Activated naive CD8-positive, alpha-beta T cell treated with anti-CD3 and anti-CD28 coated beads, Interleukin-2, amount 50 U/mL, for 24 hours (primary cell): ENCODE measurements at regions not wholly inside any gene's neighbourhood (a gene's known extent, or its start where the extent isn't known, plus 50 kb on each side); places are given as distances from the start of the nearest gene placed in this dataset.

Source experiments
- ATAC-seq: fragments of 150-1000 bp; cut with Tn5 transposase; one replicate; pipeline ENCODE4 v1.10.0; 2021
- DNase-seq: peaks from one replicate; pipeline ENCODE4 v3.0.0; 2021
- H3K27ac Mint-ChIP-seq: one replicate; pipeline ENCODE4 v1.8.0; 2021; ENCODE audit warnings: mild to moderate bottlenecking, mixed read lengths
- H3K27me3 Mint-ChIP-seq: one replicate; pipeline ENCODE4 v1.8.0; 2021; ENCODE audit warnings: mixed read lengths
- H3K36me3 Mint-ChIP-seq: one replicate; pipeline ENCODE4 v1.8.0; 2021; ENCODE audit warnings: low read depth, mixed read lengths
- H3K4me1 Mint-ChIP-seq: one replicate; pipeline ENCODE4 v1.8.0; 2021; ENCODE audit warnings: mixed read lengths
- H3K4me3 Mint-ChIP-seq: one replicate; pipeline ENCODE4 v1.8.0; 2021; ENCODE audit warnings: mild to moderate bottlenecking, moderate library complexity, mixed read lengths
- H3K9me3 Mint-ChIP-seq: one replicate; pipeline ENCODE4 v1.8.0; 2021; ENCODE audit warnings: mixed read lengths

GRCh38 chrX:69305333-69306062, 140.2 kb upstream of the PJA1 start:
- peaks cover 8% of the 10 kb centered on the region for H3K27me3 Mint-ChIP-seq
- no peak for ATAC-seq

GRCh38 chrX:69303231-69303630, 138.0 kb upstream of the PJA1 start:
- no peaks in the 10 kb centered on the region for H3K4me1 Mint-ChIP-seq
- H3K27me3 Mint-ChIP-seq: peaks cover 8% of the 10 kb centered on the region
- no peaks in the 10 kb centered on the region for H3K9me3 Mint-ChIP-seq
- no peak overlapping the region for H3K27ac Mint-ChIP-seq
- DNase-seq (no peak), ATAC-seq (no peak)
- no peak overlapping the region for H3K4me3 Mint-ChIP-seq
- no peaks in the 10 kb centered on the region for H3K36me3 Mint-ChIP-seq

More at GRCh38 chrX:69305333-69306062, 140.2 kb upstream of the PJA1 start:
- Mint-ChIP-seq H3K4me1 (no peaks in the 10 kb centered on the region), H3K4me3 (no peak overlapping the region), H3K36me3 (no peaks in the 10 kb centered on the region), H3K27ac (no peak overlapping the region), H3K9me3 (no peaks in the 10 kb centered on the region)
- DNase-seq: no peak

DNA sequence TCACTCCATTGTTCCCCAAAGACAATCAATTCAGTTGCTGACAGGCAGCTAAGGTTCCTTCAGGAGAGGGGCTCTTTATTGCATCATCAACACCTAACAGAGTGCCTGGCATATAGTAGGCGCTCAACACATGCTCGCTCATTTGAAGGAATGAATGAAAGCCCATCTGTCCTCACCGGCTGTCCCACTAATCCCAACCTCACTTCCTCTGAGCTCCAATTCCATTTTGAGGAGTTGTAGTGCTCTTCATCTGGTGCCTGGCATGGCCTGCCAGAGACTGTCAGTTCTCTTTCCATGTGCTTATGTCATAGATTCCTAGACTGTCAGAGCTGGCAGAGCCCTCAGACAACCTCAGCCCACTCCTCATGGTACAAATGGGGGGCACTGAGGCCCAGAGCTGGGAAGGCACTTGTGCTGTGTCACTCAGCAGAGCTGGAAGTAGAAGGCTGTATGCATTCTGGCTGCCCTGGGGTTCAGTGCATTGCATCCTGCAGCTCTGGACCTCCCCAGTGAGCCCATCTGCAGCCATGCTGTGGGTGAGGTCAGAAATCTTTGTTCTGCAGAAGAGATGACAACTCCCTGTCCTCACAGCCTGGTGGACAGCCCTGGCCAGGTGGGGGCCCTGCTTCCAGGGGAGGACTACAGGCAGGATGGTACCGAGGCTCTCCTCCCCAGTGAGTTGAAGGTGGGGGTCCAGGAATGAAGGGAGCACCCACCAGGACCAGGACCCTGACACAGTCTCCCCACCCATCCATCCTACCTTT, 134.9 kb upstream of the PJA1 start:
- no peak for ATAC-seq
- Mint-ChIP-seq H3K27ac (no peak overlapping the region), H3K9me3 (no peaks in the 10 kb centered on the region), H3K27me3 (peaks cover 5% of the 10 kb centered on the region), H3K36me3 (no peaks in the 10 kb centered on the region), H3K4me1 (no peaks in the 10 kb centered on the region), H3K4me3 (no peak overlapping the region)
- DNase-seq: no peak

DNA sequence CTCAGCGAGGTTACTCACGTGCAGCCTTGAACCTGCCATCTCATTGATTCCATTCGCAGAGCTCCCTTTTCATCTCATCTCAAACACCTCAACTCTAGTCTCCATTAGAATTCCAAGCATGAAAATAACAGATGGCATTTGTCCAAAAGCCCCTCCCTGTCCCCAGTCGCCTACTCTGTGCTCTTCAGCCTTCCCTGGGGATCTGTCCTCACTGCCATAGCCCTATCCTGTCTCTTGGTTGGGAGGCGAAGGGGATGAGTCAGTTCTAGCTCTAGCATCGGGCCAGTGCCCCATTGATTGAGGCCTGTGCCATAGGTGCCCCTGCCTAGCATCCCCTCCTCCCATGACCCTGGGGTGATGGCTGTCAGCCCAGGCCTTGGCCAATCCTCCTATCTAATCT, 134.0 kb upstream of the PJA1 start:
- Mint-ChIP-seq H3K36me3 (no peaks in the 10 kb centered on the region), H3K27ac (no peak overlapping the region), H3K4me1 (no peaks in the 10 kb centered on the region), H3K27me3 (peaks cover 2% of the 10 kb centered on the region), H3K9me3 (no peaks in the 10 kb centered on the region), H3K4me3 (no peak overlapping the region)
- DNase-seq (no peak), ATAC-seq (no peak)

DNA sequence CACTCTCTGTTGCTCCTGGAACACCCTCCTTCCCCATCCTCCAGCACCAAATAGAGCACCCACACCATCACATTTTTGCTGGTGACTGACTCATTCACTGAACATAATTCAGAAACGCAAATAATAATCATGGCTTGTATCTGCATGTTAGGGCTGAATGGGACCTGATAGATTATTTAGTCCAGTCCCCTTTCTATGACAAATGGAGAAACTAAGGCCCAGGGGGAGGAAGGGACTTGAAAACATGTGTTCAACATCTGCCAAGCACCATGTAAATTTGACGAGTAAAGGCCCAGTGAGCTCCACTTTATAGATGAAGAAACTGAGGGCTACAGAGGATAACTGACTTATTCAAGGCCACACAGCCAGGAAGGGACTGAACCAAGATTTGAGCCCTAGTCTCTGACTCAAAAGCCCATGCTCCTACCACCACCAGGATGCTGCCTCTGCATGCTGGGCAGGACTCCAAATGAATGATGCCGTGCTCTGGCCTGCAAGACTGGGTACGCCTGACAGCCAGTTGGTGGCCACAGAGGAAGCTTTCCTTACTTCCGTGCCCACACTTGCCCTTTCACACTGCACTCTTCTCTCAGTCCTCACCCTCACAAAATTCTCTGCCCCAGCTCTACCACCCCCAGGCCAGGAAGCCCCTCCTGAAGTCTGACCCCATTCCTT, 133.3 kb upstream of the PJA1 start:
- Mint-ChIP-seq H3K27me3 (peaks cover 2% of the 10 kb centered on the region), H3K27ac (no peak overlapping the region), H3K36me3 (no peaks in the 10 kb centered on the region), H3K4me1 (no peaks in the 10 kb centered on the region), H3K9me3 (no peaks in the 10 kb centered on the region), H3K4me3 (no peak overlapping the region)
- DNase-seq (no peak), ATAC-seq (no peak)

- ATAC-seq (no peak), DNase-seq (no peak)
- H3K4me1 Mint-ChIP-seq: no peaks in the 10 kb centered on the region
- H3K36me3 Mint-ChIP-seq: no peaks in the 10 kb centered on the region
- H3K4me3 Mint-ChIP-seq: no peak overlapping the region
- peaks cover 2% of the 10 kb centered on the region for H3K27me3 Mint-ChIP-seq
- H3K9me3 Mint-ChIP-seq: no peaks in the 10 kb centered on the region
- H3K27ac Mint-ChIP-seq: no peak overlapping the region
Observed at GRCh38 chrX:69297506-69297905, 132.3 kb upstream of the PJA1 start.

GRCh38 chrX:69293776-69294601, 128.7 kb upstream of the PJA1 start:
- ATAC-seq: no peak
- Mint-ChIP-seq H3K4me1 (no peaks in the 10 kb centered on the region), H3K9me3 (no peaks in the 10 kb centered on the region), H3K27ac (no peak overlapping the region), H3K27me3 (no peaks in the 10 kb centered on the region), H3K4me3 (no peak overlapping the region), H3K36me3 (no peaks in the 10 kb centered on the region)
- no peak for DNase-seq

DNA sequence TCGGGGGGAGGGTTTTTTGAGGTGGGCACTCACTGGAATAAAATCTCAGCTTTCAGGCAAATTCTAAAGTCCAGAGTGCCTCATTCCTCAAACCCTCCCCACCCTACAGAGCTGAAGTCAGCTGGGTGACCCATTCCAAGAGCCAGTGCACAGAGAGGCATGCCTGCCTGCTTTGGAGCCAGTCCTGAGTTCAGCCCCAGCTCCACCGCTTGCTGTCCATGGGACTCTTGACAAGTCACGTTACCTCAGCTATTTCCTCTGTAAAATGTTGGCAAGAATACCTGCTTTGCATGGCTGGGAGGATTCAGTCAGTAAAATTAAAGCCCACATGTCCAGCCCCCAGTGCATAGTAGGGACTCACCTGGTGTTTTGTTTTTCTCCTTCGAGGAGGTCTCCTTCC, 125.9 kb upstream of the PJA1 start:
- Mint-ChIP-seq H3K4me1 (no peaks in the 10 kb centered on the region), H3K4me3 (no peak overlapping the region), H3K36me3 (no peaks in the 10 kb centered on the region), H3K9me3 (no peaks in the 10 kb centered on the region), H3K27ac (no peak overlapping the region), H3K27me3 (no peaks in the 10 kb centered on the region)
- ATAC-seq: no peak
- no peak for DNase-seq

DNA sequence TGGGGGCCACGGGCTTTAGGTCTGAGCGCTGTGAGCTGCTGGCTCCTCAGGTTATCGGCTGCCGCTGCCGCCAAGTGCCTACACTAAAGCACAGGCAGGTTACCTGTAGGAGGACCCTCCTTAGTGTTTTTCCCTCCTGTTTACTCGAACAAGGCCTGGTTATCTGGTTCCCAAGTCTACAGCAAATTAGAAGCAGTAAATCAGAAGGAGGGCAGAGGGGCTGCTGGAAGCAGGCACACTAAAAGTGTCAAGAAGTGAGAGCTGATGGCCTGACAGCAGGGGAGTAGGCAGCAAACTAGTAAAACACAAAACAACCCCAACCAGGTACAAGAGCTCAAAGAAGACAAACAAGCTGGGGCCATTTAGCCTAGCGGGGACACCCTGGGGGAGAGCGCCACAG, 125.0 kb upstream of the PJA1 start:
- H3K27ac Mint-ChIP-seq: no peak overlapping the region
- H3K4me3 Mint-ChIP-seq: no peak overlapping the region
- no peaks in the 10 kb centered on the region for H3K9me3 Mint-ChIP-seq
- ATAC-seq (no peak), DNase-seq (no peak)
- no peaks in the 10 kb centered on the region for H3K4me1 Mint-ChIP-seq
- H3K36me3 Mint-ChIP-seq: no peaks in the 10 kb centered on the region
- no peaks in the 10 kb centered on the region for H3K27me3 Mint-ChIP-seq

GRCh38 chrX:69289793-69290123, 124.5 kb upstream of the PJA1 start:
- no peak overlapping the region for H3K4me3 Mint-ChIP-seq
- H3K4me1 Mint-ChIP-seq: no peaks in the 10 kb centered on the region
- H3K36me3 Mint-ChIP-seq: no peaks in the 10 kb centered on the region
- H3K9me3 Mint-ChIP-seq: no peaks in the 10 kb centered on the region
- DNase-seq (no peak), ATAC-seq (no peak)
- no peak overlapping the region for H3K27ac Mint-ChIP-seq
- no peaks in the 10 kb centered on the region for H3K27me3 Mint-ChIP-seq

- Mint-ChIP-seq H3K36me3 (no peaks in the 10 kb centered on the region), H3K27ac (no peak overlapping the region), H3K9me3 (no peaks in the 10 kb centered on the region), H3K4me3 (no peak overlapping the region), H3K4me1 (no peaks in the 10 kb centered on the region), H3K27me3 (no peaks in the 10 kb centered on the region)
- DNase-seq: no peak
- no peak for ATAC-seq
Observed at GRCh38 chrX:69289046-69289792, 124.0 kb upstream of the PJA1 start.

DNA sequence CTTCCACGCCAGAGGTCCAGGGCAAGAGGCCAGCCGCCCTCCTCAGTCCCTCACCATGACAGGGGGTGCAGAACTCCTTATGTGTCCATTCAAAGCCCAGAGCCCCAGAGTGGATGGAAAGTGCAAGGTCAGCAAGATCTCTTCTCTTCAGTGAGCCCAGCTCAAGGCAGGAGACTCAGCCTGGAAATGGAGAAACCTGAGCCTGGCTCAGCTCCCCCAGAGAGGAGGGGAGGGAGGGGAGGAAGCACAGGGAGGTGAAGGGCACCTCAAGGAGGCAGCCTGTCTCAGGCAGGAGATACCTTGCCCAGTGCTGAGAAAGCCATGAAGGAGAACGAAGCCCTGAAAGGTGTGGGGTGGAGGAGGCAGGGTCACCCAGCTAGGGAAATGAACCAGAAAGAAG, 121.8 kb upstream of the PJA1 start:
- DNase-seq (no peak), ATAC-seq (no peak)
- H3K36me3 Mint-ChIP-seq: no peaks in the 10 kb centered on the region
- no peaks in the 10 kb centered on the region for H3K27me3 Mint-ChIP-seq
- H3K4me1 Mint-ChIP-seq: no peaks in the 10 kb centered on the region
- no peak overlapping the region for H3K4me3 Mint-ChIP-seq
- H3K9me3 Mint-ChIP-seq: no peaks in the 10 kb centered on the region
- H3K27ac Mint-ChIP-seq: no peak overlapping the region

GRCh38 chrX:69286565-69286906, 121.3 kb upstream of the PJA1 start:
- no peak for DNase-seq
- H3K27me3 Mint-ChIP-seq: no peaks in the 10 kb centered on the region
- no peaks in the 10 kb centered on the region for H3K36me3 Mint-ChIP-seq
- H3K4me1 Mint-ChIP-seq: no peaks in the 10 kb centered on the region
- no peaks in the 10 kb centered on the region for H3K9me3 Mint-ChIP-seq
- no peak overlapping the region for H3K27ac Mint-ChIP-seq
- ATAC-seq: no peak
- H3K4me3 Mint-ChIP-seq: no peak overlapping the region

GRCh38 chrX:69285881-69286564, 120.8 kb upstream of the PJA1 start:
- no peaks in the 10 kb centered on the region for H3K9me3 Mint-ChIP-seq
- H3K27me3 Mint-ChIP-seq: no peaks in the 10 kb centered on the region
- H3K4me3 Mint-ChIP-seq: no peak overlapping the region
- DNase-seq: peak; percentile 57
- no peaks in the 10 kb centered on the region for H3K4me1 Mint-ChIP-seq
- ATAC-seq: no peak
- H3K36me3 Mint-ChIP-seq: no peaks in the 10 kb centered on the region
- H3K27ac Mint-ChIP-seq: no peak overlapping the region
